A549 (cell line): ENCODE measurements at regions not wholly inside any gene's neighbourhood (a gene's known extent, or its start where the extent isn't known, plus 50 kb on each side); places are given as distances from the start of the nearest gene placed in this dataset.

Experiments
- ATAC-seq, 2 experiments: fragments of 200-7000 bp in 1 of 2; fragments of >200 bp in 1 of 2; cut with Nextera tagmentation in 1 of 2; cut with Tn5 transposase in 1 of 2; 3 replicates each; pipeline versions ENCODE4 v1.8.0 to v1.9.1; 2018 to 2020; ENCODE audit warnings: mild to moderate bottlenecking in 1 of 2, moderate library complexity in 1 of 2
- CTCF ChIA-PET: fragments of 300-600 bp; sonication (Branson Sonifier 250); formaldehyde crosslinking; extraction: SDS; loops from one replicate; lab custom pipeline; 2021; ENCODE audit warnings: antibody characterized with exemption, inconsistent platforms; lab: Yijun Ruan, JAX
- POLR2A ChIA-PET: fragments of 350-600 bp; formaldehyde crosslinking; extraction: SDS; loops from one replicate; lab custom pipeline; 2021; ENCODE audit warnings: antibody characterized with exemption, inconsistent platforms; lab: Yijun Ruan, JAX
- DNase-seq, 2 experiments: peaks; one replicate each; pipeline versions ENCODE4 v3.0.0 to v3.0.0-alpha.2; 2011 to 2016; ENCODE audit warnings: low read depth in 1 of 2, low spot score in 1 of 2
- FAIRE-seq: peaks from 2 replicates; lab custom pipeline; 2011; peaks lifted over from hg19 to GRCh38; lab: Jason Lieb, UNC
- H3K27ac ChIP-seq, 2 experiments: fragments of >200 bp; sonication (Bioruptor Twin); formaldehyde crosslinking; 3 replicates each; pipeline ENCODE4 v1.5.1; 2016 to 2017
- H3K4me1 ChIP-seq: fragments of >200 bp; sonication (Bioruptor Twin); formaldehyde crosslinking; 3 replicates; pipeline ENCODE4 v1.6.1; 2016
- H3K4me2 ChIP-seq: fragments of >200 bp; sonication (Bioruptor Twin); formaldehyde crosslinking; 3 replicates; pipeline ENCODE4 v1.6.1; 2016
- H3K4me3 ChIP-seq: fragments of >200 bp; sonication (Bioruptor Twin); formaldehyde crosslinking; 3 replicates; pipeline ENCODE4 v1.5.1; 2016
- H3K9me3 ChIP-seq: fragments of >200 bp; sonication (Bioruptor Twin); formaldehyde crosslinking; 3 replicates; pipeline ENCODE4 v1.6.1; 2016
- FOSB ChIP-seq: fragments of 250-450 bp; sonication (Bioruptor Pico); IDR thresholded peaks from 2 replicates; pipeline ENCODE4 v1.5.0; 2020; ENCODE audit warnings: mild to moderate bottlenecking, moderate library complexity
- FOXS1 ChIP-seq: fragments of 250-450 bp; sonication (Bioruptor Pico); IDR thresholded peaks from 2 replicates; pipeline ENCODE4 v1.5.0; 2020; ENCODE audit warnings: mild to moderate bottlenecking, moderate library complexity
- HDAC2 ChIP-seq: fragments of 200-600 bp; sonication (generic); IDR thresholded peaks from 2 replicates; pipeline ENCODE4 v1.6.1; 2016
- HOXB13 ChIP-seq: fragments of 250-450 bp; sonication (Bioruptor Pico); IDR thresholded peaks from 2 replicates; pipeline ENCODE4 v1.5.0; 2020; ENCODE audit warnings: low read depth, mild to moderate bottlenecking, moderate library complexity
- JUN ChIP-seq, 2 experiments: fragments of >200 bp; sonication (Bioruptor Twin); formaldehyde crosslinking; IDR thresholded peaks; 2 replicates in 1 of 2; 3 replicates in 1 of 2; pipeline ENCODE4 v1.6.1; 2016 to 2017
- KDM1A ChIP-seq: fragments of 200-600 bp; sonication (generic); IDR thresholded peaks from 2 replicates; pipeline ENCODE4 v1.6.1; 2016; ENCODE audit warnings: low read depth, mild to moderate bottlenecking
- KDM5A ChIP-seq: fragments of 200-600 bp; sonication (generic); IDR thresholded peaks from 2 replicates; pipeline ENCODE4 v1.6.1; 2016; ENCODE audit warnings: antibody characterized with exemption, mild to moderate bottlenecking
- MAFK ChIP-seq: fragments of 450-650 bp; IDR thresholded peaks from 2 replicates; pipeline ENCODE4 v1.6.1; 2014; ENCODE audit not compliant: partially characterized antibody
- NFE2L2 ChIP-seq: fragments of 150-350 bp; conservative IDR thresholded peaks from 2 replicates; pipeline ENCODE4 v1.6.1; 2014; ENCODE audit warnings: low read length
- POLR2A ChIP-seq: IDR thresholded peaks from 2 replicates; pipeline ENCODE4 v1.6.1; 2012; ENCODE audit warnings: mild to moderate bottlenecking, low read length
- RAD21 ChIP-seq, 2 experiments: fragments of >200 bp in 1 of 2; sonication (Bioruptor Twin) in 1 of 2; formaldehyde crosslinking in 1 of 2; IDR thresholded peaks in 1 of 2; conservative IDR thresholded peaks in 1 of 2; 2 replicates in 1 of 2; 3 replicates in 1 of 2; pipeline ENCODE4 v1.6.1; 2012 to 2018; ENCODE audit warnings: inconsistent platforms in 1 of 2
- RFX5 ChIP-seq: fragments of 450-650 bp; IDR thresholded peaks from 2 replicates; pipeline ENCODE4 v1.7.1; 2014; ENCODE audit warnings: antibody characterized with exemption, mild to moderate bottlenecking, moderate library complexity
- ZNF302 ChIP-seq: fragments of 250-450 bp; sonication (Bioruptor Pico); IDR thresholded peaks from 2 replicates; pipeline ENCODE4 v1.9.0; 2021; ENCODE audit warnings: inconsistent platforms, mild to moderate bottlenecking, moderate library complexity
- WGBS: methylation state at CpG from one replicate; pipeline ENCODE4 v1.1.6; 2017; ENCODE audit errors: missing lambda C conversion rate; 5-methylcytosine and 5-hydroxymethylcytosine counted together
- TF ChIP-seq, protein P1 (sequence below): fragments of 250-450 bp; sonication (Bioruptor Pico); IDR thresholded peaks from 2 replicates; pipeline ENCODE4 v1.5.0; 2020; ENCODE audit warnings: low read depth, mild to moderate bottlenecking, moderate library complexity
- TF ChIP-seq, protein P2 (sequence below): fragments of >200 bp; sonication (Bioruptor Twin); formaldehyde crosslinking; IDR thresholded peaks from 3 replicates; pipeline ENCODE4 v1.5.1; 2016
- TF ChIP-seq, protein P3 (sequence below): fragments of 250-450 bp; sonication (Bioruptor Pico); IDR thresholded peaks from 2 replicates; pipeline ENCODE4 v1.5.0; 2021; ENCODE audit warnings: mild to moderate bottlenecking, moderate library complexity, borderline replicate concordance
- TF ChIP-seq, protein P4 (sequence below): fragments of >200 bp; sonication (Bioruptor Twin); formaldehyde crosslinking; IDR thresholded peaks from 3 replicates; pipeline ENCODE4 v1.6.1; 2016
- TF ChIP-seq, protein P5 (sequence below): fragments of 200-600 bp; sonication (generic); IDR thresholded peaks from 2 replicates; pipeline ENCODE4 v1.6.1; 2016; ENCODE audit warnings: antibody characterized with exemption, mild to moderate bottlenecking, moderate library complexity
- TF ChIP-seq, protein P6 (sequence below): IDR thresholded peaks from 2 replicates; pipeline ENCODE4 v1.6.1; 2012
- TF ChIP-seq, protein P7 (sequence below): fragments of 450-650 bp; IDR thresholded peaks from 2 replicates; pipeline ENCODE4 v1.6.1; 2014; ENCODE audit warnings: antibody characterized with exemption

DNA sequence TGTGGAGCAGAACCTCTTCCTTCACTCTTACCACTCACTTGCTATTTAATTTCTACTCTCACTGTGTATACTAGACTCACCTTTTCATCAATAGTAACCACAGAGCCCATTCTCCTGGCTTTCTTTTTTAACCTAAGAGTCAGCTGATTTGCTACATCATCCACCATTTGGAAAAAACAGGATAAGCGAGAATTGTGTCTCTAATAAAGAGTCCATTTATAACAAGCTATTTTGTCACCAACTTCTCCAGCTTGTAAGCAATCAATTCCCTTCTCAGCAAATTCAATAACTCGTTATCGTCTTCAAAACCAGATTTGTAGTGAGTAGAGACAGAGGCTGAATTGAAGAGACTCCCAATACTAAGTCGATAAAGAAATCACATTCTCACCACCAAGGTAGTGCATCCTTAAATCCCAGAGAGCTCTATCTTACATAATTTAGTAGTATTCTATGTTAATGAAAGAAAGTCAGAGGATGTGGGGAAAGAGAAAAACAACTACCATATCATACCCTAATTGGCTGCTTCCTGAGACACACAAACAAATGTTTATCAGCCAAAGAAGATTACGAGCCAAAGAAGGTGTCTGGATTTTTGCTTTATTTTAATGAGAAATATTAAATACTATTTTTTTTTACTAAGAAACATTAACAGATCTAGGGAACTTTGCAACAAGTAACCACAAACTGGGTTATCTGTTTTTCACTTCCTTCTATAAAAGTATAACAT lies 52.5 kb upstream of the SPTBN1 start:
- ChIA-PET POLR2A (no interaction called here), CTCF (no interaction called here)
- ATAC-seq (no peak), DNase-seq (no peak), FAIRE-seq (no peak)
- WGBS, result 56% methylated on average over 5 of the region's 5 CpGs
- Histone ChIP-seq H3K4me2 (no peak overlapping the region), H3K9me3 (no peaks in the 10 kb centered on the region), H3K4me3 (no peak overlapping the region), H3K4me1 (no peaks in the 10 kb centered on the region), H3K27ac (no peak overlapping the region)
- TF ChIP-seq, protein P1, sequence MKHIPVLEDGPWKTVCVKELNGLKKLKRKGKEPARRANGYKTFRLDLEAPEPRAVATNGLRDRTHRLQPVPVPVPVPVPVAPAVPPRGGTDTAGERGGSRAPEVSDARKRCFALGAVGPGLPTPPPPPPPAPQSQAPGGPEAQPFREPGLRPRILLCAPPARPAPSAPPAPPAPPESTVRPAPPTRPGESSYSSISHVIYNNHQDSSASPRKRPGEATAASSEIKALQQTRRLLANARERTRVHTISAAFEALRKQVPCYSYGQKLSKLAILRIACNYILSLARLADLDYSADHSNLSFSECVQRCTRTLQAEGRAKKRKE (CRISPR knock-in tag), result no peak
- TF ChIP-seq KDM1A (no peak), FOXS1 (CRISPR knock-in tag) (no peak), FOSB (CRISPR knock-in tag) (no peak), HOXB13 (CRISPR knock-in tag) (no peak), KDM5A (no peak), HDAC2 (no peak), POLR2A (no peak), RAD21 (conservative IDR thresholded peaks at IDR 0.05 in 1 of 2, IDR thresholded peaks at IDR 0.05 in 1 of 2) (no peak), MAFK (no peak), RFX5 (no peak), NFE2L2 (no peak), ZNF302 (CRISPR knock-in tag) (no peak), JUN (IDR thresholded peaks at IDR 0.05) (no peak)
- TF ChIP-seq, protein P2, sequence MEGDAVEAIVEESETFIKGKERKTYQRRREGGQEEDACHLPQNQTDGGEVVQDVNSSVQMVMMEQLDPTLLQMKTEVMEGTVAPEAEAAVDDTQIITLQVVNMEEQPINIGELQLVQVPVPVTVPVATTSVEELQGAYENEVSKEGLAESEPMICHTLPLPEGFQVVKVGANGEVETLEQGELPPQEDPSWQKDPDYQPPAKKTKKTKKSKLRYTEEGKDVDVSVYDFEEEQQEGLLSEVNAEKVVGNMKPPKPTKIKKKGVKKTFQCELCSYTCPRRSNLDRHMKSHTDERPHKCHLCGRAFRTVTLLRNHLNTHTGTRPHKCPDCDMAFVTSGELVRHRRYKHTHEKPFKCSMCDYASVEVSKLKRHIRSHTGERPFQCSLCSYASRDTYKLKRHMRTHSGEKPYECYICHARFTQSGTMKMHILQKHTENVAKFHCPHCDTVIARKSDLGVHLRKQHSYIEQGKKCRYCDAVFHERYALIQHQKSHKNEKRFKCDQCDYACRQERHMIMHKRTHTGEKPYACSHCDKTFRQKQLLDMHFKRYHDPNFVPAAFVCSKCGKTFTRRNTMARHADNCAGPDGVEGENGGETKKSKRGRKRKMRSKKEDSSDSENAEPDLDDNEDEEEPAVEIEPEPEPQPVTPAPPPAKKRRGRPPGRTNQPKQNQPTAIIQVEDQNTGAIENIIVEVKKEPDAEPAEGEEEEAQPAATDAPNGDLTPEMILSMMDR, result no peak
- TF ChIP-seq, protein P3, sequence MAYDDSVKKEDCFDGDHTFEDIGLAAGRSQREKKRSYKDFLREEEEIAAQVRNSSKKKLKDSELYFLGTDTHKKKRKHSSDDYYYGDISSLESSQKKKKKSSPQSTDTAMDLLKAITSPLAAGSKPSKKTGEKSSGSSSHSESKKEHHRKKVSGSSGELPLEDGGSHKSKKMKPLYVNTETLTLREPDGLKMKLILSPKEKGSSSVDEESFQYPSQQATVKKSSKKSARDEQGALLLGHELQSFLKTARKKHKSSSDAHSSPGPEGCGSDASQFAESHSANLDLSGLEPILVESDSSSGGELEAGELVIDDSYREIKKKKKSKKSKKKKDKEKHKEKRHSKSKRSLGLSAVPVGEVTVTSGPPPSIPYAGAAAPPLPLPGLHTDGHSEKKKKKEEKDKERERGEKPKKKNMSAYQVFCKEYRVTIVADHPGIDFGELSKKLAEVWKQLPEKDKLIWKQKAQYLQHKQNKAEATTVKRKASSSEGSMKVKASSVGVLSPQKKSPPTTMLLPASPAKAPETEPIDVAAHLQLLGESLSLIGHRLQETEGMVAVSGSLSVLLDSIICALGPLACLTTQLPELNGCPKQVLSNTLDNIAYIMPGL (CRISPR knock-in tag), result no peak
- TF ChIP-seq, protein P4, sequence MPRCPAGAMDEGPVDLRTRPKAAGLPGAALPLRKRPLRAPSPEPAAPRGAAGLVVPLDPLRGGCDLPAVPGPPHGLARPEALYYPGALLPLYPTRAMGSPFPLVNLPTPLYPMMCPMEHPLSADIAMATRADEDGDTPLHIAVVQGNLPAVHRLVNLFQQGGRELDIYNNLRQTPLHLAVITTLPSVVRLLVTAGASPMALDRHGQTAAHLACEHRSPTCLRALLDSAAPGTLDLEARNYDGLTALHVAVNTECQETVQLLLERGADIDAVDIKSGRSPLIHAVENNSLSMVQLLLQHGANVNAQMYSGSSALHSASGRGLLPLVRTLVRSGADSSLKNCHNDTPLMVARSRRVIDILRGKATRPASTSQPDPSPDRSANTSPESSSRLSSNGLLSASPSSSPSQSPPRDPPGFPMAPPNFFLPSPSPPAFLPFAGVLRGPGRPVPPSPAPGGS, result no peak
- TF ChIP-seq, protein P5, sequence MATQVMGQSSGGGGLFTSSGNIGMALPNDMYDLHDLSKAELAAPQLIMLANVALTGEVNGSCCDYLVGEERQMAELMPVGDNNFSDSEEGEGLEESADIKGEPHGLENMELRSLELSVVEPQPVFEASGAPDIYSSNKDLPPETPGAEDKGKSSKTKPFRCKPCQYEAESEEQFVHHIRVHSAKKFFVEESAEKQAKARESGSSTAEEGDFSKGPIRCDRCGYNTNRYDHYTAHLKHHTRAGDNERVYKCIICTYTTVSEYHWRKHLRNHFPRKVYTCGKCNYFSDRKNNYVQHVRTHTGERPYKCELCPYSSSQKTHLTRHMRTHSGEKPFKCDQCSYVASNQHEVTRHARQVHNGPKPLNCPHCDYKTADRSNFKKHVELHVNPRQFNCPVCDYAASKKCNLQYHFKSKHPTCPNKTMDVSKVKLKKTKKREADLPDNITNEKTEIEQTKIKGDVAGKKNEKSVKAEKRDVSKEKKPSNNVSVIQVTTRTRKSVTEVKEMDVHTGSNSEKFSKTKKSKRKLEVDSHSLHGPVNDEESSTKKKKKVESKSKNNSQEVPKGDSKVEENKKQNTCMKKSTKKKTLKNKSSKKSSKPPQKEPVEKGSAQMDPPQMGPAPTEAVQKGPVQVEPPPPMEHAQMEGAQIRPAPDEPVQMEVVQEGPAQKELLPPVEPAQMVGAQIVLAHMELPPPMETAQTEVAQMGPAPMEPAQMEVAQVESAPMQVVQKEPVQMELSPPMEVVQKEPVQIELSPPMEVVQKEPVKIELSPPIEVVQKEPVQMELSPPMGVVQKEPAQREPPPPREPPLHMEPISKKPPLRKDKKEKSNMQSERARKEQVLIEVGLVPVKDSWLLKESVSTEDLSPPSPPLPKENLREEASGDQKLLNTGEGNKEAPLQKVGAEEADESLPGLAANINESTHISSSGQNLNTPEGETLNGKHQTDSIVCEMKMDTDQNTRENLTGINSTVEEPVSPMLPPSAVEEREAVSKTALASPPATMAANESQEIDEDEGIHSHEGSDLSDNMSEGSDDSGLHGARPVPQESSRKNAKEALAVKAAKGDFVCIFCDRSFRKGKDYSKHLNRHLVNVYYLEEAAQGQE, result no peak
- TF ChIP-seq, protein P6, sequence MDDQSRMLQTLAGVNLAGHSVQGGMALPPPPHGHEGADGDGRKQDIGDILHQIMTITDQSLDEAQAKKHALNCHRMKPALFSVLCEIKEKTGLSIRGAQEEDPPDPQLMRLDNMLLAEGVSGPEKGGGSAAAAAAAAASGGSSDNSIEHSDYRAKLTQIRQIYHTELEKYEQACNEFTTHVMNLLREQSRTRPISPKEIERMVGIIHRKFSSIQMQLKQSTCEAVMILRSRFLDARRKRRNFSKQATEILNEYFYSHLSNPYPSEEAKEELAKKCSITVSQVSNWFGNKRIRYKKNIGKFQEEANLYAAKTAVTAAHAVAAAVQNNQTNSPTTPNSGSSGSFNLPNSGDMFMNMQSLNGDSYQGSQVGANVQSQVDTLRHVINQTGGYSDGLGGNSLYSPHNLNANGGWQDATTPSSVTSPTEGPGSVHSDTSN, result no peak
- TF ChIP-seq, protein P7, sequence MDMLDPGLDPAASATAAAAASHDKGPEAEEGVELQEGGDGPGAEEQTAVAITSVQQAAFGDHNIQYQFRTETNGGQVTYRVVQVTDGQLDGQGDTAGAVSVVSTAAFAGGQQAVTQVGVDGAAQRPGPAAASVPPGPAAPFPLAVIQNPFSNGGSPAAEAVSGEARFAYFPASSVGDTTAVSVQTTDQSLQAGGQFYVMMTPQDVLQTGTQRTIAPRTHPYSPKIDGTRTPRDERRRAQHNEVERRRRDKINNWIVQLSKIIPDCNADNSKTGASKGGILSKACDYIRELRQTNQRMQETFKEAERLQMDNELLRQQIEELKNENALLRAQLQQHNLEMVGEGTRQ, result no peak
